HG03280 (cell line): ENCODE measurements at regions not wholly inside any gene's neighbourhood (a gene's known extent, or its start where the extent isn't known, plus 50 kb on each side); places are given as distances from the start of the nearest gene placed in this dataset.
"Not testable (repeated sequence)": the region's sequence is repeated elsewhere in the genome, so short reads cannot be mapped to it uniquely, and the experiment has no call there.

Experiments
- ATAC-seq: cut with Tn5 transposase; IDR thresholded peaks from one replicate; pipeline ENCODE4 v1.9.1; 2021; ENCODE audit warnings: mild to moderate bottlenecking, moderate library complexity; ENCODE audit not compliant: unreplicated experiment

DNA sequence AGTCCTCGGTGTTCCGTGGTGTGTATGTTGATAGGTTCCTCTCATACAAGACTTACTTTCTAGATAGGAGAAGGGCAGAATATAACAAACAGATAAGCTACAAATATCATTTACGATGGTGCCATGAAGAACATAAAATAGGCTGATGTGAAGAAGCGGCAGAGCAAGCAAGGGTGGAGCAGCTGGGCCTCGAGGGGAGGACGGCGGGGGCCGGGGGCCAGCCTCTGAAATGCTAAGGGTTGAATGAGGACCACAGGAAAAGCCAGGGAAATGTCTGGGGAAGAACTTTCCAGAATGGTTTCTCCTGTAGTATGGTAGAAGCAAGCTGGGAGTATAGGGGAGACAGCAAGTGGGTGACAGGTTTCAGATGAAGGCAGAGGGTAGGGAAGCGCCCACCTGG is 529.5 kb downstream of the LIG4 start:
- no peak for ATAC-seq

GRCh38 chr13:107681600-107681999 is 533.7 kb downstream of the LIG4 start:
- no peak for ATAC-seq

DNA sequence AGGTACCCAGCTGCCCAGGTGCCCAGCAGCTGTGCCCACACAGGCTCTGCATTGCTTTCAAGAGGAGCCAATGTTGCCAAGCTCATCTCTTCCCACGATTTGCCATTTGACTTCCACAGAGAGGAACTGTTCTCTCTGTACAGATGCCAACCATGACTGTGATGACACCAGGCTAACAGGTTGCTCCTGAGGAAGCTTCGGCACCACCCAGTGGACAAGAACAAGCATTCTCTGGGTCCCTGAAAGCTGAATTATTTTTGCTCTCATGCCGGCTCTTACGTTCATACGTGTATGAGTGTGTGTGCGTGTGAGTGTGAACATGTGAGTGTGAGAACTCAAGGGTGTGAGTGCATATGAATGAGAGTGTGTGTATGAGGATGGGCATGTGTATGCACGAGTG is 535.2 kb downstream of the LIG4 start:
- no peak for ATAC-seq

DNA sequence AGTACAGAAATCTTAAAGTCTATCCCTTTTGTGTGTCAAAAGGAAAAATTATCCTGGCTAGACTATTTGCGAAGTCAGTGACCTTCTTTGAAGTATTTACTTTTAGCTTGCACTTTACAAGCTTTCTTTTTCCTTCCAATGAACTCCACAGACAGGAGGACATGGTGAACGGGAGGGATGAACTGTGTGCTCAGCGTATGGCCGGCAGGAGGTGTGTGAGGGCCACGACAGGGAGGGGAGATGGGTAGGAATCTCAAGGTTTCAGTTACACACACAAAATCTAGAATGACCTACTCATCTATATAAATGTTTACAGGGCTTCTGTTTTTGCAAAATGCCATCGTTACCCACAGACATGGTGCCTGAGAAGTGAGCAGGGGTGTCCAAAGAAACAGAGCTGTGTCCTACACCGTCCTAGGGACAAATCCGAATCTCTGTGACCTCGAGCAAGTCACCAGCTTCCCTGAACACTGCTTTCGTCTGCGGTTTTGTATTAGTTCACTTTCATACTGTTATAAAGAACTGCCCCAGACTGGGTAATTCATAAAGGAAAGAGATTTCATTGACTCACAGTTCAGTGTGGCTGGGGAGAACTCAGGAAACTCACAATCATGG is 537.2 kb downstream of the LIG4 start:
- ATAC-seq: no peak

GRCh38 chr13:107675847-107676550 is 539.3 kb downstream of the LIG4 start:
- ATAC-seq: no peak

GRCh38 chr13:107669391-107669993 is 545.8 kb downstream of the LIG4 start:
- ATAC-seq: no peak

DNA sequence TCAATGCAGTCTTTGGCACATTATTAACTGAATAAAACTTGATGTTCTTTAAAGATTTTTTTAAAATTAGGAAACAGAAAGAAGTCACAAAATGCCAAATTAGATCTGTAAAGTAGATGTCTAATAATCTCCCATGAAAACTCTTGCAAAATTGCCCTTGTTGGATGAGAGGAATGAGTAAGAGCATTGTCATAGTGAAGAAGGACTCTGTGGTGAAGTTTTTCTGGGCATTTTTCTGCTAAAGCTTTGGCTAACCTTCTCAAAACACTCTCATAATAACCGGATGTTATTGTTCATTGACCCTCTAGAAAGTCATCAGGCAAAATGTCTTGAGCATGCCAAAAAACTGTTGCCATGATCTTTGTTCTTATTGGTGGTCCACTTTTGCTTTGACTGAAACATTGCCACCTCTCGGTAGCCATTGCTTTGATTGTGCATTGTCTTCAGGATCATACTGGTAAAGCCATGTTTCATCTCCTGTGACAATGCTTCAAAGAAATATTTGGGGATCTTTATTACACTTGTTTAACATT is 549.3 kb downstream of the LIG4 start:
- no peak for ATAC-seq

GRCh38 chr13:107650081-107650701 is 565.1 kb downstream of the LIG4 start:
- ATAC-seq: peak; percentile 83

- ATAC-seq: no peak
Measured at GRCh38 chr13:107649079-107649478, 566.3 kb downstream of the LIG4 start.

GRCh38 chr13:107644136-107644535 is 571.2 kb downstream of the LIG4 start:
- no peak for ATAC-seq

DNA sequence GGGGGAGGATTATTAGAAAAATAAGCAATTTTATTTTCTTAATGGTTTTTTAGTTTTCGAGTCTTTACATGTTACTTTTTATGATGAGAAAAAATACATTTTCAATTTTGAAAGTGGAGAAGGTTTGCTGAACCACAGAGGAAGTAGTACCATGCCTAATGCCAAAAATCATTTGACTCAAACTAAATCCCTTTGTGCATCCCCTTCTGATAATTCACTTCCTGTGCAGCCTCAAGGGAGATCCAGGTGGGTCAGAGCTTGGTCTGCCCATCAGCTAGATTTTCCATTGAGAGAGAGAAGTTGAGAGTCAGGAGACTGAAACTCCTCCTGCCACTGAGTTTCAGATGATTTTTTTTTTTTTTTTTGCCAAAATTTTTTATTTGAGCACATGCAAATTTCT is 571.7 kb downstream of the LIG4 start:
- ATAC-seq: no peak

- ATAC-seq: no peak
Measured at GRCh38 chr13:107642831-107643230, 572.5 kb downstream of the LIG4 start.

DNA sequence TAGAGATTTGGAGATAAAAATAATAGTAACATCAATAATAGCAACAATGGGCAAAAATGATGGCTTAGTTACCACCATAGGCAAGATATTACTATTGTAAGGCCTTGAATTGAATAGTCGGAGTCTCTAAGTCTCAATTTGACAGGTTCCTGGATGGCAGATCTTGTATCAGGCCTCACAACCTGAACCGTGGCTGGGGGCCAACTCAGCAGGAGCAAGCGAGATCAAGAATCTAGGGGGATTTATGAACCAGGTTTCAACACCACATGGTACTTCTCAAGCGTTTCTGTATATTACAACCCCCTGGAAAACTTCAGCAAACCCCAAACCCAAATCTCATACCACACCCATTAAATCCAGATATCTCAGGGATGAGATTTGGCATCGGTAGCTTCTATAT is 573.8 kb downstream of the LIG4 start:
- ATAC-seq: no peak

DNA sequence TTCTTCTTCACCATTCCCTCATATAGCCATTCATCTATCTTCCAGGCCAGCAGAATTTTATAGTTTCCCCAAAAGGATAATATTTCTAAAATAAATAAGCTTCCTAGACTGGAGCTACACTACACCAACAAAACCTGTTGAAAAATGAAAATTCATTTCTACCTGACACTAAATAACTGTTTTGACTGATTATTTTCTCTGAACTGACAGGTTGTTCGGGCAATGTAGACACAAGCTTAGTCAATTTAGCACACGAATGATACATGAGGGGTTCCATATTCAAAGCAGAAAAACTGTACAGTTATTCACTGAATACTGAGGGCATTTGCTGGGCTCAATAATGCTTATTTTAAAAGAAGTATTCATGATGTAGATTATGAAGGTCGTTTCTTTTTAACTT is 589.7 kb downstream of the LIG4 start:
- ATAC-seq: no peak

- ATAC-seq: no peak
Measured at GRCh38 chr13:107617527-107617926, 597.8 kb downstream of the LIG4 start.

- no peak for ATAC-seq
Measured at GRCh38 chr13:107612376-107612775, 603.0 kb downstream of the LIG4 start.

DNA sequence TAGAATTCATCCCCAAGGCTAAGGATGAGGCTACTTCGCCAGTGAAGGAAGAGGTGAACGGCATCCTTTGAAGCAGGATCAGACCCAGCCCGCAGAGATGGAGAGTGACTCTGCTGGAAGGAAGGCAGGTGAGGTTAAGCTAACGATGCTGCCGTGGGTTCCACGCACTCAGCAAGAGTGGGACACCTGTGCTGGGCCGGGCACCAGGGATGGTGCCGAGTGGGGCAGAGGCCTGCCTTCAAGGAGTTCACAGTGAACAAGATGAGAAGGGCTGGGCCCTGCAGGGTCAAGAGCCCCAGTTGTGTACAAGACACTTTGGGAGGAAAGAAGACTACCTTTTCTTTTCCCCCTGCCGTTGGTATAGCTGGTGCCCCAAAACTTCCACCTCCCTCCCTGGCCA is 606.6 kb downstream of the LIG4 start:
- no peak for ATAC-seq

- no peak for ATAC-seq
Measured at GRCh38 chr13:107600971-107601370, 614.4 kb downstream of the LIG4 start.

DNA sequence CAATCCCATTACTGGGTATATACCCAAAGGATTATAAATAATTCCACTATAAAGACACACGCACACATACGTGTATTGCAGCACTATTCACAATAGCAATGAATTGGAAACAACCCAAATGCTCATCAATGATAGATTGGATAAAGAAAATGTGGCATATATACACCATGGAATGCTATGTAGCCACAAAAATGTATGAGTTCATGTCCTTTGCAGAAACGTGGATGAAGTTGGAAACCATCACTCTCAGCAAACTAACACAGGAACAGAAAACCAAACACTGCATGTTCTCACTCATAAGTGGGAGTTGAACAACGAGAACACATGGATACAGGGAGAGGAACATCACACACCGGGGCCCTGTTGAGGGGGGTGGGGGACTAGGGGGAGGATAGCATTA is 619.0 kb downstream of the LIG4 start:
- ATAC-seq: not testable (repeated sequence)

DNA sequence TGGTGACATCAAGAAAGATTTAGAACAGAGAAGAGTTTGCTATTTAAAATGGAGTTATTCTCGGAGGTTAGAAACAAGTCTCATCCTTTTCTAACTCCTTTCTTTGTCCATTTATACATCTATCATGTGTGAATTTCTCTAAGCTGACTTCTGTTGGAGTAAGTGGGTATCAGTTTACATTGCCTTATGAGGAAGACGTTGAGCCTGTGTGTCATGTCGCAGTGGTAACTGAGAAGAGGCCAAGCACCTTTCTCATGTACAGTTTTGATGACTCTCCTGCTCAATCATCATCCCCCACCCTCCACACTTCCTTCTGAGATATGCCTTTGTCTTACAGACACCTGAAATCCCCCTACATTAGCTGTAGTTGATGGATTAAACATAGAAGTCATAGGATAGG is 624.8 kb downstream of the LIG4 start:
- ATAC-seq: no peak

GRCh38 chr13:107587681-107588080 is 627.7 kb downstream of the LIG4 start:
- no peak for ATAC-seq

- ATAC-seq: no peak
Measured at GRCh38 chr13:107586216-107586615, 629.1 kb downstream of the LIG4 start.
